ENCODE measurements at regions not wholly inside any gene's neighbourhood (a gene's known extent, or its start where the extent isn't known, plus 50 kb on each side); places are given as distances from the start of the nearest gene placed in this dataset.

DNA sequence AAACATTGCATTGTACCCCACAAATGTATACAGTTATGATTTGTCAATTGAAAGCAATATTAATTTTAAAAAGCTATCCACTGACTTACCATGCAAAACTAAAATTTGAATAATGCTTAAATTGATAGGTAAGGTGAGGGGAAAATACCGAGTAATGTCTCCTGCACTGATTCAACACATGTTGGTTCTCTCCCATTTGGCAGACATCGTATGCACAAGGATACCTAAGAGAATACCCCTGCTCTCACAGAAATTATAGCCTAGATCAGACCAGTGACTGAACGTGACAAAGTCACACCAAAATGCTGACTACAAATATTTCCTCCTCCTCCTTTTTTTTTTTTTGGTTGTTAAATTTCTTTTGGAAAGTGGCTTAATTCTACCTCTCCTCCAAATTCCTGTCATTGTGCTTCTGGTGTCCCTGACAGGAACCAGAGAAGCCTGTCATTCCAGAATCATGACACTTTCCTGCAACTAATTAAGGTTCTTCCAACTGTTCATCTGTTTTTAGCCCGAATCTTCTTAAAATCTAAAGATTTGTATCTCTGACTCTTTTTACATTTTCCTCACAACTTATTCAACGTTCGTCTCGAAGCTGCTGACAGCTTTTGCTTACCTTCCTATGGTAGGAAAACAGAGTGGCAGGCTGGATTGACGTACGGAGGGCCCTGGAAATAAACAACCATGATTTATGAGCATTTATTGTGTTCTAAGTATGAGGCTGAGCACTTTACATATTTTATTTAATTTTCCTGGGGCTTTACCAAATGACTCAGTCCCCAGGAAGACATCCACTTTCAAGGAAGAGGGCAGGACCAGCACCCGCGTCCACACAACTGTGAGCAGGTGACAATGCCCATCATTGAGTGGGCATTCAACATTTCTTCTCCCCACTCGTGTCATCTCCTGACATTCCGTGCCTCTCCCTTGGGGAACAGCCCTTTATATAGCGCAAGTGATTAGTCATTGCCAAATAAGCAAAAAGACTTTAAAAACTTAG is 57.9 kb upstream of the KCNE2 start:
- H3K27ac ChIP-seq, result no peak overlapping the region
- TF ChIP-seq CTCF (IDR thresholded peaks at IDR 0.05) (no peak), ZFX (IDR thresholded peaks at IDR 0.05; ENCODE audit: borderline replicate concordance) (no peak)

GRCh38 chr21:34307991-34308532 is 55.7 kb upstream of the KCNE2 start:
- TF ChIP-seq ZFX (IDR thresholded peaks at IDR 0.05; ENCODE audit: borderline replicate concordance), result no peak
- no peak for TF ChIP-seq CTCF (IDR thresholded peaks at IDR 0.05)
- no peak overlapping the region for H3K27ac ChIP-seq

DNA sequence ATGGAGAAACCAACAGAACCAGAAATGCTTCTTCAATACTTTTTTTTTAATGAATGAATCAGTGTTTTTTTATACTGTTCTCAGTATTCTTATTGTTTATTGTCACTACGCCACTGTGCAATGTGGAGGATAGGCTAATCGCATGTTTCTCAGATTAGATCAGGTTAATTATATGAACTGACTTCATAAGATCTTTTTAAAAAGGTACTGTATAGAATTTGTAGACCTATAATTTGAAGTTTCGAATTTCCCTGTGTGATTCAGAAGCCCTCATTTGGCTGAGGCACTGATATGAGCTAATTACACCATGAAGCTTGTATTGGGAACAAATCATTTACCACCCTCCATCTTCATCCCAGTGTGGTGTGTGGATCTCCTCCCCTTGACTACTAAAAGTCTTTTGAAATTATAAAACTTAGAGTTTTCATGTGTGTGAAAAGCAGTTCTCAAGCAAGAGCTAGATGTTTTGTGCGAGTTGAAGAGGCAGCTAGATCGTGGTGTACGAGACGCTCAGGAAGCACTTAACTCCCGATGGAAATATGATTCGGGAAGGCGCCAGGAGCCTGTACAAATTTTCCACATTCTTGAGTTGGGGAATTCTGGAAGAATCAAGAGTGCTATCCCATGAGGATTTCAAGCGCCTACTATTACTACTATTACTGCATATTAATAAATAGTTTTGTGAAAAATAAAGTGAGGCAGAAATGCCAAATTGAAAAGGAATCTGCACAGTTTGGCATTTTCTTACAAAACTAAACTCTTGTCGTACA is 52.1 kb upstream of the KCNE2 start:
- H3K27ac ChIP-seq, result no peak overlapping the region
- TF ChIP-seq CTCF (IDR thresholded peaks at IDR 0.05), result no peak
- TF ChIP-seq ZFX (IDR thresholded peaks at IDR 0.05; ENCODE audit: borderline replicate concordance), result no peak

DNA sequence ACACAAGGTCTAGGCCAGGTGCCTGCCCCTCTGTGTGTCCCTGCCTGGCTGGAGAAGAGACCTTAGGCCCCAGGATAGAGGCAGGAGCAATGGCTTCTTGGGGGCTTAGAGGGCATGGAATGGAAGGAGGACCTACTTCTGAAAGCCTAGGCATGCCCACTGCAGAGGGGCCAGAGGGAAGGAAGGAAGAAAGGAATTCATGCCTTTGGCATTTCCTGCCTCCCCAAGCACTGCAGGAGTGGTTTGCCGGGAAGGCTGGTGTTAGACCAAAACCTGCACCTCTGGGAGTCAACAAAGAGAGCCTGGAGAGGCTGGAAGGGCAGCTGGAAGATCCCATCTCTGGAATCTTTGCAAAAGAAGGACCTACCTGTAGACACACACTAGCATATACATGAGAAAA is 50.7 kb upstream of the KCNE2 start:
- TF ChIP-seq CTCF (IDR thresholded peaks at IDR 0.05) (no peak), ZFX (IDR thresholded peaks at IDR 0.05; ENCODE audit: borderline replicate concordance) (no peak)
- no peak overlapping the region for H3K27ac ChIP-seq
